CD4-positive, alpha-beta T cell (primary cell): ENCODE measurements at regions not wholly inside any gene's neighbourhood (a gene's known extent, or its start where the extent isn't known, plus 50 kb on each side); places are given as distances from the start of the nearest gene placed in this dataset.

Experiments
- ATAC-seq: fragments of 200-7000 bp; cut with Tn5 transposase; one replicate; pipeline ENCODE4 v1.10.0; 2022; ENCODE audit warnings: mild to moderate bottlenecking; ENCODE audit not compliant: poor library complexity
- CTCF ChIA-PET: fragments of 350-600 bp; sonication (Branson Sonifier 250); formaldehyde crosslinking; loops from one replicate; lab custom pipeline; 2021; ENCODE audit warnings: antibody characterized with exemption, inconsistent platforms; lab: Charles Lee
- POLR2A ChIA-PET: fragments of 350-600 bp; sonication (Branson Sonifier 250); formaldehyde crosslinking; loops from one replicate; lab custom pipeline; 2021; ENCODE audit warnings: antibody characterized with exemption, inconsistent platforms; lab: Charles Lee
- DNase-seq, 14 experiments: peaks; one replicate each; pipeline ENCODE4 v3.0.0-alpha.2; 2013 to 2020; ENCODE audit warnings: mixed read lengths in 2 of 14
- H3K27ac ChIP-seq, 2 donors: one replicate each; pipeline versions ENCODE4 v1.5.1 to v1.7.0; 2013; ENCODE audit warnings: low read length in 2 of 2, low read depth in 1 of 2, mild to moderate bottlenecking in 1 of 2
- H3K27me3 ChIP-seq, 2 experiments: 1 replicate in 1 of 2; 2 replicates in 1 of 2; pipeline versions ENCODE4 v1.6.1 to v1.7.0; 2013; ENCODE audit warnings: low read length in 2 of 2, control low read depth in 1 of 2, mild to moderate bottlenecking in 1 of 2, moderate library complexity in 1 of 2; ENCODE audit not compliant: insufficient read depth in 2 of 2, control insufficient read depth in 1 of 2
- H3K36me3 ChIP-seq: one replicate; pipeline ENCODE4 v1.6.1; 2013; ENCODE audit warnings: low read length, control low read depth; ENCODE audit not compliant: insufficient read depth
- H3K4me1 ChIP-seq: one replicate; pipeline ENCODE4 v1.6.1; 2013; ENCODE audit warnings: low read length, control low read depth; ENCODE audit not compliant: insufficient read depth
- H3K4me3 ChIP-seq: one replicate; pipeline ENCODE4 v1.5.1; 2013; ENCODE audit warnings: mild to moderate bottlenecking, low read length, moderate library complexity
- H3K9me3 ChIP-seq, 2 experiments: 1 replicate in 1 of 2; 2 replicates in 1 of 2; pipeline versions ENCODE4 v1.6.1 to v1.7.0; 2013; ENCODE audit warnings: low read length in 2 of 2, mild to moderate bottlenecking in 2 of 2, control low read depth in 1 of 2, moderate library complexity in 1 of 2; ENCODE audit not compliant: control insufficient read depth in 1 of 2, insufficient read depth in 1 of 2
- H3K27ac Mint-ChIP-seq: one replicate; pipeline ENCODE4 v1.8.0; 2020; ENCODE audit warnings: mixed read lengths
- H3K27me3 Mint-ChIP-seq: one replicate; pipeline ENCODE4 v1.8.0; 2021; ENCODE audit warnings: mixed read lengths
- H3K36me3 Mint-ChIP-seq: one replicate; pipeline ENCODE4 v1.8.0; 2021; ENCODE audit warnings: low read depth, mixed read lengths
- H3K4me1 Mint-ChIP-seq: one replicate; pipeline ENCODE4 v1.8.0; 2021; ENCODE audit warnings: low read depth, mixed read lengths
- H3K4me3 Mint-ChIP-seq: one replicate; pipeline ENCODE4 v1.8.0; 2020; ENCODE audit warnings: mild to moderate bottlenecking, mixed read lengths
- H3K9me3 Mint-ChIP-seq: one replicate; pipeline ENCODE4 v1.8.0; 2020; ENCODE audit warnings: mixed read lengths
- intact Hi-C, 2 experiments: fragments of 100-400 bp; cut with DNase I in 1 of 2; cut with micrococcal nuclease in 1 of 2; formaldehyde crosslinking; loops; one replicate each; pipeline versions ENCODE4 v1.15.1 to v1.9.0; 2023 to 2025; cut with DNase I, micrococcal nuclease
- TF ChIP-seq, protein P1 (sequence below): fragments of 200-600 bp; IDR thresholded peaks from one replicate; pipeline ENCODE4 v1.8.0; 2022; ENCODE audit warnings: antibody characterized with exemption, mild to moderate bottlenecking

- Histone ChIP-seq H3K4me3 (no peak overlapping the region), H3K27ac (no peak overlapping the region), H3K36me3 (no peaks in the 10 kb centered on the region), H3K9me3 (no peaks in the 10 kb centered on the region), H3K4me1 (no peaks in the 10 kb centered on the region), H3K27me3 (no peaks in the 10 kb centered on the region)
- ATAC-seq (no peak), DNase-seq (no peak)
- Mint-ChIP-seq H3K9me3 (no peaks in the 10 kb centered on the region), H3K36me3 (no peaks in the 10 kb centered on the region), H3K4me1 (no peaks in the 10 kb centered on the region), H3K4me3 (no peak overlapping the region), H3K27ac (no peak overlapping the region), H3K27me3 (peaks cover 19% of the 10 kb centered on the region)
- ChIA-PET CTCF (no interaction called here), POLR2A (no interaction called here)
- intact Hi-C loops, result no loop called here
- TF ChIP-seq, protein P1, sequence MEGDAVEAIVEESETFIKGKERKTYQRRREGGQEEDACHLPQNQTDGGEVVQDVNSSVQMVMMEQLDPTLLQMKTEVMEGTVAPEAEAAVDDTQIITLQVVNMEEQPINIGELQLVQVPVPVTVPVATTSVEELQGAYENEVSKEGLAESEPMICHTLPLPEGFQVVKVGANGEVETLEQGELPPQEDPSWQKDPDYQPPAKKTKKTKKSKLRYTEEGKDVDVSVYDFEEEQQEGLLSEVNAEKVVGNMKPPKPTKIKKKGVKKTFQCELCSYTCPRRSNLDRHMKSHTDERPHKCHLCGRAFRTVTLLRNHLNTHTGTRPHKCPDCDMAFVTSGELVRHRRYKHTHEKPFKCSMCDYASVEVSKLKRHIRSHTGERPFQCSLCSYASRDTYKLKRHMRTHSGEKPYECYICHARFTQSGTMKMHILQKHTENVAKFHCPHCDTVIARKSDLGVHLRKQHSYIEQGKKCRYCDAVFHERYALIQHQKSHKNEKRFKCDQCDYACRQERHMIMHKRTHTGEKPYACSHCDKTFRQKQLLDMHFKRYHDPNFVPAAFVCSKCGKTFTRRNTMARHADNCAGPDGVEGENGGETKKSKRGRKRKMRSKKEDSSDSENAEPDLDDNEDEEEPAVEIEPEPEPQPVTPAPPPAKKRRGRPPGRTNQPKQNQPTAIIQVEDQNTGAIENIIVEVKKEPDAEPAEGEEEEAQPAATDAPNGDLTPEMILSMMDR, result no peak
These were observed 146.2 kb downstream of the DACT1 start for GRCh38 chr14:58783792-58784511.

- H3K36me3 ChIP-seq, result no peaks in the 10 kb centered on the region
- H3K9me3 ChIP-seq, result no peaks in the 10 kb centered on the region
- H3K4me3 ChIP-seq, result no peak overlapping the region
- no peak overlapping the region for H3K27ac ChIP-seq
- TF ChIP-seq, protein P1, result no peak
- DNase-seq (no peak), ATAC-seq (no peak)
- Mint-ChIP-seq H3K4me3 (no peak overlapping the region), H3K36me3 (no peaks in the 10 kb centered on the region), H3K27me3 (peaks cover 21% of the 10 kb centered on the region), H3K4me1 (no peaks in the 10 kb centered on the region), H3K27ac (no peak overlapping the region), H3K9me3 (no peaks in the 10 kb centered on the region)
- ChIA-PET CTCF (no interaction called here), POLR2A (no interaction called here)
- H3K27me3 ChIP-seq, result no peaks in the 10 kb centered on the region
- no peaks in the 10 kb centered on the region for H3K4me1 ChIP-seq
- intact Hi-C loops, result no loop called here
These were observed 147.2 kb downstream of the DACT1 start for GRCh38 chr14:58784931-58785330.

DNA sequence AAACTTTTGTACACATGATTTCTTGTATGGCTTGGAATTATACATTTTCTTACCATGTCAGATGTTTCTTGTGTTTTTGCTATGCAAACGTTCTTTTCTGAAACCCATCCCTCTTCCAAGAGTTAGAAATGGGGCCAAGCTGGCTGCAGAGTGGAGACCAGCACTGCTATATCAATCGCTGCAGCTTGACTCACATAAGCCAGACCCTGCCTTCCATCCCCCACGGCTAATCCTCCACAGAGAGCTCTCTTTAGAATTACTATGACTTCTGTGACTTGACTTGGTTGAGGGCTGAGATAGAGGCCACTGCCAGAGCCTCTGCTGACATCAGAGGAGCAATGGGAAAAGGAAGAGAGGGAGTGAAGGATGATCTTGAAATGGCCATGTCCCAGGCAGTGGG is 147.9 kb downstream of the DACT1 start:
- Histone ChIP-seq H3K9me3 (no peaks in the 10 kb centered on the region), H3K36me3 (no peaks in the 10 kb centered on the region), H3K27me3 (no peaks in the 10 kb centered on the region), H3K27ac (no peak overlapping the region), H3K4me1 (no peaks in the 10 kb centered on the region), H3K4me3 (no peak overlapping the region)
- Mint-ChIP-seq H3K9me3 (no peaks in the 10 kb centered on the region), H3K27ac (no peak overlapping the region), H3K4me1 (no peaks in the 10 kb centered on the region), H3K36me3 (no peaks in the 10 kb centered on the region), H3K4me3 (no peak overlapping the region), H3K27me3 (peaks cover 21% of the 10 kb centered on the region)
- ChIA-PET CTCF (no interaction called here), POLR2A (no interaction called here)
- intact Hi-C loops, result no loop called here
- DNase-seq (no peak), ATAC-seq (no peak)
- TF ChIP-seq, protein P1, result no peak
